ENCODE measurements at regions not wholly inside any gene's neighbourhood (a gene's known extent, or its start where the extent isn't known, plus 50 kb on each side); places are given as distances from the start of the nearest gene placed in this dataset.

- ATAC-seq (ENCODE audit: low FRiP score in 2 of 2), result no peak
- Histone ChIP-seq H3K9me3 (peaks cover 0 to 7% (median 0%) of the 10 kb centered on the region in 4 donors), H3K36me3 (no peaks in the 10 kb centered on the region), H3K4me3 (no peak overlapping the region), H3K27ac (no peak overlapping the region), H3K27me3 (no peaks in the 10 kb centered on the region), H3K4me1 (peaks cover 6 to 13% (median 7%) of the 10 kb centered on the region in 4 donors)
- WGBS, 2 donors, result 91 to 95% methylated on average over 8 of the region's 8 CpGs
- TF ChIP-seq CTCF (IDR thresholded peaks at IDR 0.05), result no peak
- no peak for TF ChIP-seq EP300 (IDR thresholded peaks at IDR 0.05)
- no peak for TF ChIP-seq POLR2AphosphoS5 (IDR thresholded peaks at IDR 0.05)
- TF ChIP-seq POLR2A (IDR thresholded peaks at IDR 0.05), result no peak
- DNase-seq, result no peak
Measured at GRCh38 chr3:194257151-194257621, 93.9 kb downstream of the CPN2 start.

DNA sequence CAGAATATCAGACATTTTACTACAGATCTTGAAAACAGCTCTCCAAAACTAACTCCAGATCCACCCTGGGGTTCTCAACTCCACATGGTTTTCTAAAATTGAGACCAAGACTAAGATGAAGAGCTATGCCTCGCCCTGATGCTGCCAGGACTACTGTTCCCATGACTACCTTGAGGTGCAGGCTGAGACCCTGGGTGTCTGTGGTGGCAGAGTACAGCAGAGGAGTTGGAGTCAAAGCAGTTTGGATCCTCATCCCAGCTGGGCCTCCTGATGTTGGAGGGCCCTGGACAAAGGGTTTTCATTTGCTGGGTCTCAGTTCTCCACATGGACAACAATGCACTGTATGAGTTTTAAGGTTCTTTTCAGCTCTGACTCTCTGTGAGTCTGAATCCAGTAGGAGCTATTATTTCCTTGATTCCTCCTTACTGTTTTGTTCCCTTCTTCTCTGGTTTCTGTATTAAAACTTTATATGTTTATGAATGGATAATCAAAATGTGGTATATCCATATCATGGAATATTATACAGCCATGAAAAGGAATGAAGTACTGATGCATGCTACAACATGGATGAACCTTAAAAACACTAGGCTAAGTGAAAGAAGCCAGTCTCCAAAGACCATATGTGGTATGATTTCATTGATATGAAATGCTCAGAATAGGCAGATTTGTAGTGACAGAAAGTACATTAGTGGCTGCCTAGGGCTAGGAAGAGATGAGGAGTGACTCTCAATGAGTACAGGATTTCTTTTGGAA, 93.0 kb downstream of the CPN2 start:
- Histone ChIP-seq H3K27ac (no peak overlapping the region), H3K4me1 (peaks cover 6 to 13% (median 7%) of the 10 kb centered on the region in 4 donors), H3K9me3 (peaks cover 0 to 7% (median 0%) of the 10 kb centered on the region in 4 donors), H3K36me3 (no peaks in the 10 kb centered on the region), H3K27me3 (no peaks in the 10 kb centered on the region), H3K4me3 (no peak overlapping the region)
- ATAC-seq (ENCODE audit: low FRiP score in 2 of 2) (no peak), DNase-seq (no peak)
- WGBS, 2 donors, result 86 to 88% methylated on average over 1 of the region's 1 CpG
- TF ChIP-seq CTCF (IDR thresholded peaks at IDR 0.05), result no peak
- no peak for TF ChIP-seq EP300 (IDR thresholded peaks at IDR 0.05)
- TF ChIP-seq POLR2A (IDR thresholded peaks at IDR 0.05), result no peak
- no peak for TF ChIP-seq POLR2AphosphoS5 (IDR thresholded peaks at IDR 0.05)

DNA sequence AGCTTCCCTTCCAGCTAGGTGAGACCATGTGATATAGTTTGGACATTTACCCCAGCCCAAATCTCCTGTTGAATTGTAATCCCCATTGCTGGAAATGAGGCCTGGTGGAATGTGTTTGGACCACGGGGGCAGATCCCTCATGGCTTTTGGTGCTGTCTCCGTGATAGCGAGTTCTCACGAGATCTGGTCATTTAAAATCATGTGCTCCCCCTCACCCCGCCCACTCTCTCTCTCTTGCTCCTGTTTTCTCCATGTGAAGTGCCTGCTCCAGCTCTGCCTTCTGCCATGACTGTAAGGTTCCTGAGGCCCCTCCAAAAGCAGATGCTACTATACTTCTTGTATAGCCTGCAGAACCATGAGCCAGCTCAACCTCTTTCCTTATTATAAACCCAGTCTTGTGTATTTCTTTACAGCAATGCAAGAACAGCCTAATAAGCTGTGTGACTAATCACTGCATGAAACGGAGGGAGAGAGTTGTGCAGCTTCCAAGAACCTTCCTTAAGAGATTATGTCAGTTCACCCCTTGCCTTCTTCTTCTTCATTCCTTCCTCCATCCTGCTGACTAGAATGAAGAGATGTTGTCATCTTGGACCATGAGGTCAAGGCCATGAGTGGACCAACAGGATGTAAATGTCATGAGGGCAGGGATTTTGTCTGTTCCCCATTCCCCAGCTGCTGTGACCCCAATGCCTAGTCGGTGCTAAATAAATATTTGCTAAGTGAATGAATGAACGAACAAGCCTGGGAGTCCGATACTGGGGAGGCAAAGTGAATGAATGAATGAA, 91.0 kb downstream of the CPN2 start:
- Histone ChIP-seq H3K36me3 (no peaks in the 10 kb centered on the region), H3K4me3 (no peak overlapping the region), H3K4me1 (peaks cover 9 to 16% (median 12%) of the 10 kb centered on the region in 4 donors), H3K27ac (no peak overlapping the region), H3K27me3 (no peaks in the 10 kb centered on the region), H3K9me3 (peaks cover 0 to 7% (median 0%) of the 10 kb centered on the region in 4 donors)
- WGBS, 2 donors, result 81% methylated on average over 9 of the region's 9 CpGs
- no peak for DNase-seq
- ATAC-seq (ENCODE audit: low FRiP score in 2 of 2), result peak in 1 of 2 donors; percentile 21
- peak in 1 of 4 donors; percentile 12 for TF ChIP-seq EP300 (IDR thresholded peaks at IDR 0.05)
- TF ChIP-seq CTCF (IDR thresholded peaks at IDR 0.05), result no peak

DNA sequence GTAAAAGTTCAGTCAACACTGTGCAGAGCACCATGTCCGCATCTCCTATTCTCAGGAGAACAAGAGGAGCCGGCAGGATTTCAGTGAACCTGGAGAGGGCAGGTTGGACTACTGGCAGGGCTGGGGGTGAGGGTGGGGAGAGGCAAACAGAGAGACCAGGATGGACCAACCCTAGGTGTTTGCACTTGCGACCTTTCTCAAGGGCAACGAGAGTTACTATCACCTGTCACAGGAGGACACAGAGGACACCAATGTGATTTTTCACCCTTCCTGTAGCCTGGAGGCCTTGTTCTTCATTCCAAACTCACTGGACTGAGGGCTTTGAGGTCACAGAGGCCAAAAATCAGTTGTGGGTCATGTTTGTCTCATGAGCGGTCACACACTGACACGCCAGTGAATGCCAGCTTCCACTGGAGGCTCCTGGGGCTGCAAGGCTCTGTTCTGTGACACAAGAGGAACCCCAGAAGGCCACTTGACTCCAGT, 89.5 kb downstream of the CPN2 start:
- H3K27me3 ChIP-seq, result no peaks in the 10 kb centered on the region
- H3K27ac ChIP-seq, result no peak overlapping the region
- no peak for TF ChIP-seq EP300 (IDR thresholded peaks at IDR 0.05)
- TF ChIP-seq POLR2AphosphoS5 (IDR thresholded peaks at IDR 0.05), result no peak
- TF ChIP-seq CTCF (IDR thresholded peaks at IDR 0.05), result no peak
- no peak for TF ChIP-seq POLR2A (IDR thresholded peaks at IDR 0.05)
- ATAC-seq (ENCODE audit: low FRiP score in 2 of 2), result no peak
- DNase-seq, result no peak
- no peaks in the 10 kb centered on the region for H3K36me3 ChIP-seq
- H3K4me3 ChIP-seq, result no peak overlapping the region
- H3K9me3 ChIP-seq, result peaks cover 0 to 7% (median 0%) of the 10 kb centered on the region in 4 donors
- H3K4me1 ChIP-seq, result peaks cover 15 to 24% (median 18%) of the 10 kb centered on the region in 4 donors
- 88 to 90% methylated on average over 6 of the region's 6 CpGs for WGBS, 2 donors
